Stimulated activated naive CD8-positive, alpha-beta T cell treated with anti-CD3 and anti-CD28 coated beads, Interleukin-15, Interleukin-2, amounts not matched to agents 100 U/mL and 50 U/mL, for 24 hours (primary cell): ENCODE measurements at regions not wholly inside any gene's neighbourhood (a gene's known extent, or its start where the extent isn't known, plus 50 kb on each side); places are given as distances from the start of the nearest gene placed in this dataset.
"Not testable (repeated sequence)": the region's sequence is repeated elsewhere in the genome, so short reads cannot be mapped to it uniquely, and the experiment has no call there.

Experiments used
- ATAC-seq: fragments of 150-1000 bp; cut with Tn5 transposase; one replicate; pipeline ENCODE4 v1.10.0; 2021
- DNase-seq: peaks from one replicate; pipeline ENCODE4 v3.0.0; 2021

GRCh38 chr1:95614197-95614596, 380.2 kb downstream of the RWDD3 start:
- DNase-seq (no peak), ATAC-seq (no peak)

- ATAC-seq: no peak
These were observed 381.4 kb downstream of the RWDD3 start for GRCh38 chr1:95615421-95615820.

GRCh38 chr1:95620076-95620475, 386.1 kb downstream of the RWDD3 start:
- no peak for ATAC-seq
- DNase-seq: no peak

More at GRCh38 chr1:95615421-95615820, 381.4 kb downstream of the RWDD3 start:
- DNase-seq: no peak

- DNase-seq (no peak), ATAC-seq (no peak)
These were observed 388.6 kb downstream of the RWDD3 start for GRCh38 chr1:95622609-95623008.

- DNase-seq: no peak
These were observed 391.2 kb downstream of the RWDD3 start for GRCh38 chr1:95625224-95625623.

GRCh38 chr1:95627244-95627643, 393.2 kb downstream of the RWDD3 start:
- no peak for ATAC-seq
- DNase-seq: no peak

More at GRCh38 chr1:95625224-95625623, 391.2 kb downstream of the RWDD3 start:
- no peak for ATAC-seq

- DNase-seq (no peak), ATAC-seq (no peak)
These were observed 397.7 kb downstream of the RWDD3 start for GRCh38 chr1:95631695-95632094.

- no peak for DNase-seq
- ATAC-seq: no peak
These were observed 401.8 kb downstream of the RWDD3 start for GRCh38 chr1:95635811-95636210.

GRCh38 chr1:95636897-95637296, 402.9 kb downstream of the RWDD3 start:
- no peak for DNase-seq
- no peak for ATAC-seq

- DNase-seq: no peak
- no peak for ATAC-seq
These were observed 406.7 kb downstream of the RWDD3 start for GRCh38 chr1:95640746-95641145.

- no peak for DNase-seq
- ATAC-seq: no peak
These were observed 407.4 kb downstream of the RWDD3 start for GRCh38 chr1:95641386-95641785.

- ATAC-seq (no peak), DNase-seq (no peak)
These were observed 408.0 kb downstream of the RWDD3 start for GRCh38 chr1:95642035-95642434.

GRCh38 chr1:95643071-95643470, 409.1 kb downstream of the RWDD3 start:
- DNase-seq: no peak
- no peak for ATAC-seq

- ATAC-seq, DNase-seq: not testable (repeated sequence)
These were observed 411.1 kb downstream of the RWDD3 start for GRCh38 chr1:95645126-95645525.

- ATAC-seq (no peak), DNase-seq (no peak)
These were observed 416.6 kb downstream of the RWDD3 start for GRCh38 chr1:95650631-95651030.

- DNase-seq: no peak
- ATAC-seq: no peak
These were observed 418.5 kb downstream of the RWDD3 start for GRCh38 chr1:95652423-95652965.

- no peak for ATAC-seq
- no peak for DNase-seq
These were observed 419.6 kb downstream of the RWDD3 start for GRCh38 chr1:95653618-95654017.

- DNase-seq (no peak), ATAC-seq (no peak)
These were observed 421.5 kb downstream of the RWDD3 start for GRCh38 chr1:95655321-95656020.

GRCh38 chr1:95657248-95657647, 423.2 kb downstream of the RWDD3 start:
- no peak for ATAC-seq
- no peak for DNase-seq

GRCh38 chr1:95659166-95659565, 425.2 kb downstream of the RWDD3 start:
- DNase-seq: no peak
- no peak for ATAC-seq

- DNase-seq (no peak), ATAC-seq (no peak)
These were observed 425.6 kb downstream of the RWDD3 start for GRCh38 chr1:95659588-95659987.

GRCh38 chr1:95660736-95661135, 426.7 kb downstream of the RWDD3 start:
- no peak for DNase-seq

GRCh38 chr1:95663530-95663929, 429.5 kb downstream of the RWDD3 start:
- ATAC-seq, DNase-seq: not testable (repeated sequence)

More at GRCh38 chr1:95660736-95661135, 426.7 kb downstream of the RWDD3 start:
- ATAC-seq: no peak

GRCh38 chr1:95668165-95668564, 434.2 kb downstream of the RWDD3 start:
- DNase-seq (no peak), ATAC-seq (no peak)
